Kidney (tissue), 13 donors: ENCODE measurements at regions not wholly inside any gene's neighbourhood (a gene's known extent, or its start where the extent isn't known, plus 50 kb on each side); places are given as distances from the start of the nearest gene placed in this dataset.

ENCODE experiments used
- DNase-seq, 5 donors: peaks; one replicate each; pipeline ENCODE4 v3.0.0-alpha.2; 2013 to 2020
- FAIRE-seq: peaks from 2 replicates; lab custom pipeline; 2012; peaks lifted over from hg19 to GRCh38; lab: Jason Lieb, UNC
- H3K27ac ChIP-seq, 2 donors: one replicate each; pipeline ENCODE4 v1.7.0; 2013; ENCODE audit warnings: low read depth in 2 of 2, low read length in 2 of 2, inconsistent platforms in 1 of 2
- H3K27me3 ChIP-seq: one replicate; pipeline ENCODE4 v1.7.1; 2013; ENCODE audit warnings: low read length, inconsistent platforms; ENCODE audit not compliant: control insufficient read depth, insufficient read depth
- H3K36me3 ChIP-seq, 3 donors: one replicate each; pipeline versions ENCODE4 v1.7.0 to v1.7.1; 2013; ENCODE audit warnings: low read length in 3 of 3, control low read depth in 1 of 3, inconsistent platforms in 1 of 3; ENCODE audit not compliant: insufficient read depth in 3 of 3, control insufficient read depth in 2 of 3
- H3K4me1 ChIP-seq, 3 donors: one replicate each; pipeline versions ENCODE4 v1.7.0 to v1.7.1; 2013; ENCODE audit warnings: low read length in 3 of 3, inconsistent platforms in 1 of 3, low read depth in 1 of 3; ENCODE audit not compliant: control insufficient read depth in 2 of 3, insufficient read depth in 2 of 3
- H3K4me3 ChIP-seq, 3 donors: one replicate each; pipeline versions ENCODE4 v1.7.0 to v1.8.1; 2013; ENCODE audit warnings: low read length in 3 of 3, control low read depth in 1 of 3, inconsistent platforms in 1 of 3
- H3K9ac ChIP-seq, 3 donors: one replicate each; pipeline versions ENCODE4 v1.7.0 to v1.7.1; 2013; ENCODE audit warnings: low read length in 3 of 3, control low read depth in 1 of 3, inconsistent platforms in 1 of 3
- H3K9me3 ChIP-seq, 3 donors: one replicate each; pipeline versions ENCODE4 v1.7.0 to v1.7.1; 2013; ENCODE audit warnings: low read length in 3 of 3, control low read depth in 1 of 3, inconsistent platforms in 1 of 3; ENCODE audit not compliant: control insufficient read depth in 2 of 3, insufficient read depth in 1 of 3
- intact Hi-C: fragments of 100-400 bp; cut with DNase I; formaldehyde crosslinking; loops from one replicate; pipeline ENCODE4 v1.11.1; 2022
- TF ChIP-seq, protein P1 (sequence below): IDR thresholded peaks from 3 replicates; pipeline ENCODE4 v1.5.1; 2012; ENCODE audit warnings: mild to moderate bottlenecking, moderate library complexity, borderline replicate concordance; ENCODE audit not compliant: insufficient read depth; ENCODE audit errors: extremely low read depth
- donor health status: control.
- donor health status: control.
- donor health status: control.
- donor health status: control.
- donor health status: control.
- donor health status: DM: yes; HTN: yes; CAD: no.
- donor health status: Normal renal cell carcinoma (clear cell type).

GRCh38 chr2:21358976-21359375 lies 235.2 kb downstream of the TDRD15 start:
- Histone ChIP-seq H3K27me3 (no peaks in the 10 kb centered on the region), H3K36me3 (no peaks in the 10 kb centered on the region), H3K4me3 (no peak overlapping the region), H3K9ac (no peak overlapping the region), H3K9me3 (no peaks in the 10 kb centered on the region), H3K27ac (no peak overlapping the region), H3K4me1 (no peaks in the 10 kb centered on the region)
- FAIRE-seq = no peak
- DNase-seq = no peak
- TF ChIP-seq, protein P1, sequence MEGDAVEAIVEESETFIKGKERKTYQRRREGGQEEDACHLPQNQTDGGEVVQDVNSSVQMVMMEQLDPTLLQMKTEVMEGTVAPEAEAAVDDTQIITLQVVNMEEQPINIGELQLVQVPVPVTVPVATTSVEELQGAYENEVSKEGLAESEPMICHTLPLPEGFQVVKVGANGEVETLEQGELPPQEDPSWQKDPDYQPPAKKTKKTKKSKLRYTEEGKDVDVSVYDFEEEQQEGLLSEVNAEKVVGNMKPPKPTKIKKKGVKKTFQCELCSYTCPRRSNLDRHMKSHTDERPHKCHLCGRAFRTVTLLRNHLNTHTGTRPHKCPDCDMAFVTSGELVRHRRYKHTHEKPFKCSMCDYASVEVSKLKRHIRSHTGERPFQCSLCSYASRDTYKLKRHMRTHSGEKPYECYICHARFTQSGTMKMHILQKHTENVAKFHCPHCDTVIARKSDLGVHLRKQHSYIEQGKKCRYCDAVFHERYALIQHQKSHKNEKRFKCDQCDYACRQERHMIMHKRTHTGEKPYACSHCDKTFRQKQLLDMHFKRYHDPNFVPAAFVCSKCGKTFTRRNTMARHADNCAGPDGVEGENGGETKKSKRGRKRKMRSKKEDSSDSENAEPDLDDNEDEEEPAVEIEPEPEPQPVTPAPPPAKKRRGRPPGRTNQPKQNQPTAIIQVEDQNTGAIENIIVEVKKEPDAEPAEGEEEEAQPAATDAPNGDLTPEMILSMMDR = no peak
- intact Hi-C loops = no loop called here

DNA sequence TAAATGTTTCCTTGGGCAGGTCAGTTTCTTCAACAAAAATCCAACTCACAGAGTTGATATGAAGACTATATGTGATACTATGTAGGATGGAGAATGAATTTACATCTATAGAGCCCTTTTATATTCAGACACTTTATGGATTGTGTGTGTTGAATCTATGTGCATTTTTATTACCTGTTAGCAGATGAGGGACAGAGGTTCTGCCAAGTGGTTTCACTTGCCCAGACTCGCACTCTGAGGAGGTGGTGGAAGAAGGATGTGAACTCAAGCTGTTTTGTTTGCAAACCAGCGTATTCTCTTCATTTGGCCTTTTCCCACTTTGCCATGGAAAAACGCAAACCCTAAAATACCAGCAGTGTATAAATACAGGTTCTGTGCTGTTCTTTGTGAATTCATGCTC lies 237.6 kb downstream of the TDRD15 start:
- Histone ChIP-seq H3K4me3 (no peak overlapping the region), H3K4me1 (no peaks in the 10 kb centered on the region), H3K9ac (no peak overlapping the region), H3K36me3 (no peaks in the 10 kb centered on the region), H3K9me3 (no peaks in the 10 kb centered on the region), H3K27me3 (no peaks in the 10 kb centered on the region), H3K27ac (no peak overlapping the region)
- FAIRE-seq (no peak), DNase-seq (no peak)
- TF ChIP-seq, protein P1 = no peak
- intact Hi-C loops = no loop called here

DNA sequence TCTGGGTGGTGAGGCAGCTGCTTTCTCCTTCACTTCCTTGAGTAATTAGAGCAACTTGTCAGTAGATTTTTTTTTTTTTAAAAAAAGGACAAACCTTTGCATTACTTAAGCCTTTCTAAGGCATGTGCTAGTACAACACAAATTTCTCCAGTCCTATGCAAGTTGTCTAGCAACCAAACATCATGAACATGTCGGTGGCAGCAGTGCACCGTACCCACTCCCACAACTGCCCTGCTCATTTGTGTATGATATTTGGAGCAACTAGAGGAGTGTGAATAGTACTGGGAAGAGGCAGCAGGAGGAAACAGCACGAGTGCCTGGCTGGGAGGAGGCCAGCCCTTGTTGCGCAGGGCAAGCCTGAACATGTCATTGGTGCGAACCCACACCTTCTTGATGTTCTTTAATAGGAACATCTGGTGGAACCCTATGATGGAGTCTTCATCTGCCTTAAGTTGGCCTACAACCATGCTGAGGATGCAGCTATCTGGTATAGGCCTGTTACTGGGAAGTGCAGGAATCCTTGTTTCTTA lies 238.3 kb downstream of the TDRD15 start:
- TF ChIP-seq, protein P1 = no peak
- intact Hi-C loops = no loop called here
- no peaks in the 10 kb centered on the region for H3K4me1 ChIP-seq
- FAIRE-seq = no peak
- no peak overlapping the region for H3K4me3 ChIP-seq
- H3K9ac ChIP-seq = no peak overlapping the region
- DNase-seq = no peak
- H3K9me3 ChIP-seq = no peaks in the 10 kb centered on the region
- H3K27me3 ChIP-seq = no peaks in the 10 kb centered on the region
- H3K27ac ChIP-seq = no peak overlapping the region
- H3K36me3 ChIP-seq = no peaks in the 10 kb centered on the region

DNA sequence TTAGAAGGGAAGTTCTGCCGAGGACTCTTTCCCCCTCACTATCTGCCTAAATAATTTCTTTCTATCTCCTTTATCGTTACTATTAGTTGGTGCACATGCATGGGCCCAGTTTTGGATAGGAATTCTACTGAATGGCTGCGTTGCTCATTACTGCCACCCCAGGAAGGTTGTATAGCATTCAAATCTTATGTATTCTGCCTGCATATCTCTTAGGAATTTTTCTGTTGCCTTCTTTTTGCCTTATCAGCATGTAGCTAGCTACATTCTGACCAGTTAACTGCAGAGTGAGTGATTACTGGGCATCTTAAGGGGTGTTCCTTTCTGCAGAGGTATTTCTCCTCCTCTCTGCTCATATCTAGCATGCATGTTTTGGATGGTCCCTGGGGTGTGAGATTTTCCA lies 239.6 kb downstream of the TDRD15 start:
- H3K4me3 ChIP-seq = no peak overlapping the region
- H3K4me1 ChIP-seq = no peaks in the 10 kb centered on the region
- no peaks in the 10 kb centered on the region for H3K36me3 ChIP-seq
- intact Hi-C loops = no loop called here
- FAIRE-seq (no peak), DNase-seq (no peak)
- H3K9ac ChIP-seq = no peak overlapping the region
- no peaks in the 10 kb centered on the region for H3K9me3 ChIP-seq
- no peak overlapping the region for H3K27ac ChIP-seq
- TF ChIP-seq, protein P1 = no peak
- H3K27me3 ChIP-seq = no peaks in the 10 kb centered on the region
